Skeletal muscle cell (primary cell): ENCODE measurements at regions not wholly inside any gene's neighbourhood (a gene's known extent, or its start where the extent isn't known, plus 50 kb on each side); places are given as distances from the start of the nearest gene placed in this dataset.
"Not testable (repeated sequence)": the region's sequence is repeated elsewhere in the genome, so short reads cannot be mapped to it uniquely, and the experiment has no call there.

Experiments used
- DNase-seq: peaks from one replicate; pipeline ENCODE4 v3.0.0-alpha.2; 2010; ENCODE audit warnings: low read depth
- H3K4me3 ChIP-seq: 2 replicates; pipeline ENCODE4 v1.5.1; 2011; ENCODE audit warnings: low read depth, mild to moderate bottlenecking, control low read depth, low read length, moderate library complexity

DNA sequence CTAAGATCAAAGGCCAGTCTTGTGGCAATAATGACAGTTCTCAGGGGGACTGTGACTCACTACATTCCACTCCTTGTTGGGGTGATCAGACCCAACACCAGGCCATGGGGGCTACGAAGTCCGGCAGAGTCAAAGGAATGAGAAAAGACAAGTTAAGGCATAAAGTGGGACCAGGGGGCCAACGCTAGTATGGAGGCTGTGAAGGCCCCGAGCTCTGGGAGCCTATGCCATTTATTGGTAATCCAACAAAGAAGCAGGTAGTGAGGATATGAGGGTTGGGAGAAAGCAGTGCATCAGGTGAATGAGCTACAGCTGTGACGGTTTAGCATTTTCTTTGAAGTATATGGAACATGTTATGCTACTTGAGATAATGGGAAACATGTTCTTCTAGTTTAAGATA lies 104.4 kb upstream of the C2CD4B start:
- DNase-seq, result no peak
- no peak overlapping the region for H3K4me3 ChIP-seq

DNA sequence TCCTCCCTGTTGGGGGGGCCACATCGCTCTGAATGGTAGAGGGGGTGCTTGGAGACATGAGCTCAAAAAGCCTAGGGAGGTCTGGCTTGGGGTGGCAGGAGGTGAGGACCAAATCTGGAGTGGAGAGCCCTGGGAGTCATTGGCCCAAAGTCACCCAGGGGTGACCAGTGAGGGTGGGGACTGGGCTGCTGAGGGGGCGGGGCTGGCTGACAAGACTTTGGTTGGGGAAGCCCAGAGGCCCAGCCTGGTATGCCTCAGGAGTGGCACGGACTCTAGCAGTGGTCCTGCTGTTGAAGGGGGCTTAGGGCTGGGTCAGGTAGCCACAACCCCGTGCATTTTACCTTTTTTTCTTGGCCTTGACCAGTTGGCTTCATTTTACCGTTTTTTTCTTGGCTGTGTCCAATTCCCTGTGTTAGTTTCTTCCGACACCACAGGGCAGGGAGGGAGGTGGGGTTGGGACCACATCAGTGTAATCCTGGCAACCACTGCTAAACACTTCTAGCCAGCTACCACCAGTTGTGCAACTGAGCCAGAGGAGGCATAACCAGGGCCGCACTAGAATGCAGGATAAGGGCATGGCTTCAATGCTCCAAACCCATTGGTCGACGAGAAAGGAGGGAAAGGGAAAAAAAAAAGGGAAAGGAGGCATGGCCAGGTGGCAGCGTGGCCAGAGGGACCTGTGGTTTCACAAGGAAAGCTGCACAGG lies 105.3 kb upstream of the C2CD4B start:
- DNase-seq, result no peak

DNA sequence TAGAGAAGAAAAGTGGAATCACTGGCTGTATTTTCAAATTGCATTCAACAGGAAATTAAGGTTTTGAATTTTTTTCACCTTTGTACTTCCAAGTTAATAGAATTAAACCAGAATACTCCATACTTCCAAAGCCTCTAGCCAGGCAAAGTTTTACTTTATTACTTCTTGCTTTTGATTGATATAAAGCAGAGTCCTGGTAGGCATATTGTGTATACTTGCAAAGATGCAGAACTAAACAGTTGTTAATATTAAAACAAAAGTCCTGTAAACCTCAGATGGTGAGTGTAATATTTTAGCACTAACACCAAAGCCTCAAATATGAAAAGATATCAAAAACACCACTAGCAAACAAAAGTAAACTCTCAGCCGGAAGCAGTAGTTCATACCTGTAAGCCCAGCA lies 107.2 kb upstream of the C2CD4B start:
- H3K4me3 ChIP-seq, result no peak overlapping the region
- DNase-seq, result no peak

More for the DNA sequence above, 105.3 kb upstream of the C2CD4B start:
- H3K4me3 ChIP-seq, result no peak overlapping the region

DNA sequence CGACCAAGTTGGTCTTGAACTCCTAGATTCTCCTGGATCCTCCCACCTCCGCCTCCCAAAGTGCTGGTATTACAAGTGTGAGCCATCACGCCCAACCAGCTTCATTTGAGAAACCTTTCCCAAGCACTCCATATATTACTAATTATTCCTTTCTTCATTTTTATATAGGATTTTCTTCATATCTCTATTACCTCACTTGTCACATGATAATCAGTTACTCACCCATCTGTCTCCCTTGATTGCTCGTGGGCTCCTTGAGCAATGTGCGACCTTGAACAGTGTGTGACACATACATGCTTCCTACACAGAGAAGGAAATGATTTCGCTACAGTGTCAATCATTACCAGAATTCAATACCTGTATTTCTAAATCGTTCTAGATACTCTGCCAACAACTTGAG lies 110.7 kb upstream of the C2CD4B start:
- DNase-seq, result no peak
- H3K4me3 ChIP-seq, result no peak overlapping the region

DNA sequence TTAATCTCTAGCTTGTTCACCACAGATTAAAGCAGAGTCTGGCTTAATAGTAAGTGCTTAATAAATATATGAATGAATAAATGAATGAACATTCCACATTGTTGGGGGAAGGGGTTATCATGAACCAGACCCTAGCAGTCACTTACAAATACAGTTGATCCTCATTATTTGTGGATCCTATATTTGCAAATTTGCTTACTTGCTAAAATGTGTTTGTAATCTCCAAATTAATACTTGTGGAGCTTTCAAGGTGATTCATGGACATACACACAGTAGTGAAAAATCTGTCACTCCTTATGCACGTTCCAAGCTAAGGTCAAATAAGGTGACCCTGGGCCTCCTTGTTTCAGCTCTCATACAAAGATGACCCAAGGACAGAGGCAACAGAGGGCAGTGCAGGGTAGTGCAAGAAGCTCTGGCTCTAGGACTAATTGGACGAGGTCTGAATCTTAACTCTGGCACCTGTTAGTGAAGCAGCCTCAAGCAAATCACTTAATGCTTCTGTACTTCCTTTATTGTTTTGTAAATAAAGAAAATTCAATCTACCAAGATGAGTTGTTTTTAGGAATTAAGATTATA lies 112.8 kb upstream of the C2CD4B start:
- DNase-seq, result no peak
- H3K4me3 ChIP-seq, result no peak overlapping the region

DNA sequence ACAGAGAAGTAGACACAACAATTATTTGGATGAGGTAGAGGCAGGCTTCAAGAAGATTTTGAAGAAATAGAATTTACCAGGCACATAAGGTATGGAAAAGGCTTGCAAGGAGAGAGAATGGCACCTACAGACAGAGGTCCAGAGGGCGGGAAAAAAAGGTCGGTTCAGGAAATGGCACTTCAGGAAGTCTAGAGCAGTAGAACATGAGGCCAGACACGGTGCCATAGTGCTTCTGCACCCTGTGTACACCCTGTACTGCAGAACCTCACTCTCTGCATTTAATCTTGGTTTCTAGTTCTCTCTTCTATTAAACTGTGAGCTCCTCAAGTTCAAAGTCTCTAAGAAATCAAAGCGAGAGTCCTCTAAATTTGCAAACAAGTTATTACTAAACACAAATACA lies 113.4 kb upstream of the C2CD4B start:
- no peak overlapping the region for H3K4me3 ChIP-seq
- DNase-seq, result no peak

DNA sequence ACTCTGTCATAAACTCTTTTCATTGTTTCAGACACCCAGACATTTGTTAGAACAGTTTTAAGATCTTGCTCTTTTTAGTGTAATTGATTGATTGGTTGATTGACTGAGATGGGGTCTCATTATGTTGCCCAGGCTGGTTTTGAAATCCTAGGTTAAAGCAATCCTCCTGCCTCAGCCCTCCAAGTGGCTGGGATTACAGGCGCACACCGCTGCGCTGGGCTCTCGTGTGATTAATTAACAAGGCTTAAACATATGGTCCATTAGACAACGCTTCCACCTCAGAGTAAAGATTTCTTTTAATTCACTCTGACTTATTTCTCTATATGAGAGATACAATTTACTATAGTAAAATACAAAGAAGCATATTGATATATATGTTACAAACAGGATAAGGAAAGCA lies 114.0 kb upstream of the C2CD4B start:
- H3K4me3 ChIP-seq, result no peak overlapping the region
- no peak for DNase-seq

DNA sequence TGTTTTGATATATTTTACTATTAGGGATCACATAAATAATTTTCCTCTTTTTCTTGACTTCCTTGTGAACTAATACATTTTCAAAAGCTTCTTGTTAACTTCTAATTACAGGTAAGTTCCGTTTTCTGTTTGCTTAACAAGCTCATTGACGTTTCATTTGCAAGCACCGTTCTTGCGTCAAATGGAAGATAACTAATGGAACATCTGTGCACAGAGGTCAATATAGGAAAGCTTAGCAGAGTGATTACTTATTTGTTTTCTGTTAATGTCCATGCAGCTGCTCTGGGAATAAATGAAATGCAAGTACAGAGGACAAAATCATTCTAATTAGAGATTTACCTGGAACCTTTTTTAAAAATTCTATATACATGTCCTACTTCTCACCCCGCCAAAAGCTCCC lies 115.5 kb upstream of the C2CD4B start:
- no peak for DNase-seq
- no peak overlapping the region for H3K4me3 ChIP-seq

DNA sequence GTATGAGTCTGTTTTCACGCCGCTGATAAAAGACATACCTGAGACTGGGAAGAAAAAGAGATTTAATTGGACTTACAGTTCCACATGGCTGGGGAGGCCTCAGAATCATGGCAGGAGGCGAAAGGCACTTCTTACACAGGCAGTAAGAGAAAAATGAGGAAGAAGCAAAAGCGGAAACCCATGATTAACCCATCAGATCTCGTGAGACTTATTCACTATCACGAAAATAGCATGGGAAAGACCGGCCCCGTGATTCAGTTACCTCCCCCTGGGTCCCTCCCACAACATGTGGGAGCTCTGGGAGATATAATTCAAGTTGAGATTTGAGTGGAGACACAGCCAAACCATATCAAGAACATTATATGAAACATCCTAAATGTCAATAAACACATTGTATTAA lies 116.7 kb upstream of the C2CD4B start:
- not testable (repeated sequence) for DNase-seq, H3K4me3 ChIP-seq

DNA sequence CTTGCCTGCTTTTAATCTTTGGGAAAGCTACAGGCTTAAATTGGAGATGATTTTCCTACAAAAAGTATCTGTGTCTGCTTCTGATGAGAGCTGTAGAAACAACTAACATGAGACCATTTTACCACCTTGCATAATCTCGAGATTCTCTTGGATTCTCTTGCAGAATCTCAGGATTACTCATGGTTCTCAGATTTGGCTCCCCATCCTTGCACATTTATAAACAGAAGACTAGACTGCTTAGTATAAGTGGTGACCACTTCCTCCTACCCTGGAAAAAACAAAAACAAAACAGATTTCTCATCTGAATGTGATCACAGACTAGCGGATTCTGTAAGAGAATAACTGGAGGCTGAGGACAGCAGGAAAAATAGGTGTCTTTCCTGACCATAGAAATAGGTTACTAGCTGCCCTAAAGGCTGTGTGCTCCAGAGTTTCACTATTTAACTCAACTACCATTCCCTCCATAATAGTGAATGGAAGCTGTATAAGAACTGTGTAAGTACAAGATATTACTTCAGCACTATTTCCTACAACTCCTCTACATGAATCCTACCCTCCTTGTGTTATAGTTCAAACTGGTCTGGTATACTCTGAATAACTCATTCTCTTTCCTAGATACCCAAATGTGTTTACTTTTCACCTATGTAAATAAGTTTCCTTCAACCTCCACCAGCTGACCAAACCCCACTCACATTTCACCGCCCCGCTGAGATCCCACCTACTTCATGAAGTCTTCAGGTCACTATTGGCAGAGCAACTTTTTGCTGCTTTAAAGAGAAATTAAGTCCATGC lies 122.2 kb upstream of the C2CD4B start:
- no peak overlapping the region for H3K4me3 ChIP-seq
- no peak for DNase-seq

DNA sequence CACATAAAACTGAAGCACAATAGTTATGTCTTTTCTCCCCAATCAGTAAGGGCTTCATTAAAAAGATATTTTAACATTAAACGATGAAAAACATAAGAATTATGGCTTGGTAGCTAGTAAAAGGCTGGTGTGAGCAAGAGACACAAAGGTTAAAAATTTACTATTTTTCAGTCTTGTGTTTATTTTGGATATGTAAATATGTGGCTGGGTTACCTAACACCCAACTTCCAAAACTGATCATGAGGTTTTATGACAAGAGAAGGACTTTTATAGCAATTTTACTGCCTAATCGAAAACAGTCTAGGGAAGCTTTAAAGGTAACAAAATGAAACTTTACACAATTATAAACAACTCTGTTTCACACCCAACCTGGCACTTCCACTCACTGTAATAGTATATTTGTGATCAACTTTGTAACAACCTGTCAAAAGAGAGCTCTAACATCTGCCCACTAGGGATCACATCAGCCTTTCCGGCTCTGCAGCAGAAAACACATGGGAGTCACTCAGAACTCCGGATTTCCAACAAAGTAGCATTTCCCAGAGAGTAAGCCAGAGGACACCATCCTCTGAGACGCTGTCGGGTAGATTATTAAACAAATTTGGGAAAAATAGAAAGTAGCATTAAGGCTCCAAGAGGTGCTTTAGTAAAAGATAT lies 123.4 kb upstream of the C2CD4B start:
- no peak overlapping the region for H3K4me3 ChIP-seq
- DNase-seq, result no peak

DNA sequence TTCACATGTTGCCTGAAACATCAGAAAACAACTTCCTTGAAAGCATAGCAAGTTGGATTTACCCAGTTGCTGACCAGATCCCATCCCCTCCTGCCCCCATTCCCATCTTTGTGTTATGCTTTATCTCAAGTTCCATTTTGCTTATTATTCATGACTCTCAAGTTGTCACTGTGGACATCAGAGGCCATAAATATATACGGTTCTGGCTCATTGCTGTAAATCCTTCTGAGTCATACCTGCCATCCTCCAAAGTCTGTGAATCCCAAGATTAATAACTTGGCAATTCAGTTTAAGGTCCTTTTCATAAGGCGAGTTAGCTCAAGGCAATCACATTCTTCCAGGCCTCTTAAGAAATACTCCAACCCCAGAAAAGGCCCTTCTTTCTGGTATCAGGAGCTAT lies 126.2 kb upstream of the C2CD4B start:
- no peak for DNase-seq

DNA sequence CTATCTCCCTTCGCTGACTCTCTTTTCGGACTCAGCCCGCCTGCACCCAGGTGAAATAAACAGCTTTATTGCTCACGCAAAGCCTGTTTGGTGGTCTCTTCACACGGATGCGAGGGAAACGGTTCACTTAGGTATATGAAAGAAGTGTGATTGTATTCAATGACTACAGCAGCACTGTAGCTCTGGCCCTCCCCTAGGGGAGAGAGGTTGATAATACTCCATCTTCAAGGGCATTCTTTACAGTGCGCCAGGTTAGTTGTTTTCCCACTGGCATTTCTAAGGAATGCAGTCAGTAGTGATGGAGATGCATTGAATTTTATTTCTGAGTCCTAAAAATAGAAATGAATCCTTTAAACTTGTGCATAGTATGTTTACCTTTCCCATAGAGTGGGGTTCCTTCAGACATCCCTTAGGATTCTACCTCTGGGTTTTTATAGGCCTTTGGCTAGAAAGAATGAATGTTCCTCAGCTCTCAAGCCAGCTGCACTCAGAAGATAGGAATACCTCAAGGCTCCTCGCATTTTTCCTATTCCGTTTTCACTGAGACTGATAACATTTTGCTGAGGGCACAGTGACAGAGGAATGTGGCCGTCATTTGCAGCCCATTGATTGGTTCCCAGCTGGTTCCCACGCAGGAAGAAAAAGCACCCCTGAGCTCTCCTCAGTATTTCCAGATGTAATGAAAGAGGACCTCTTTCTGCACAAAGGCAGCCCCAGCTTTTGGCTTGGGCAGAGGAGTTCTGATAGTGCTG lies 131.8 kb upstream of the C2CD4B start:
- no peak for DNase-seq
- H3K4me3 ChIP-seq, result no peak overlapping the region

More for the DNA sequence above, 126.2 kb upstream of the C2CD4B start:
- H3K4me3 ChIP-seq, result no peak overlapping the region

DNA sequence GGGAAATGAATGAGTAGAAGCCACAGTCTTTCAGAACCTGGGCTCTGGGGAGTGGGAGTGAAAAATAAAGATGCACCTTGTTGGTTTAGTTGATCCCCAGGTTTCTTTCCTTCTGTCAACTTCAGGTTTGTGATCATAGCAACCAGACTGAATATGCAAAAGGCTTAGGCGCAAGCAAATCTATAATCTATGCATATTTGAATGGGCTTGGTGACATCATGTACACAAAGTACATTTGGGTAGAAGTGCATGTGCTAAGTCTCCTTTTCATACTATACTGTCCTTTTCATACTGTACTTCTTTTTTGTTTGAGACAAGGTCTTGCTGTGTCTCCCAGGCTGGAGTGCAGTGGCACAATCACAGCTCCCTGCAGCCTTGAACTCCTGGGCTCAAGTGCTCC lies 132.4 kb upstream of the C2CD4B start:
- no peak overlapping the region for H3K4me3 ChIP-seq
- DNase-seq, result no peak

DNA sequence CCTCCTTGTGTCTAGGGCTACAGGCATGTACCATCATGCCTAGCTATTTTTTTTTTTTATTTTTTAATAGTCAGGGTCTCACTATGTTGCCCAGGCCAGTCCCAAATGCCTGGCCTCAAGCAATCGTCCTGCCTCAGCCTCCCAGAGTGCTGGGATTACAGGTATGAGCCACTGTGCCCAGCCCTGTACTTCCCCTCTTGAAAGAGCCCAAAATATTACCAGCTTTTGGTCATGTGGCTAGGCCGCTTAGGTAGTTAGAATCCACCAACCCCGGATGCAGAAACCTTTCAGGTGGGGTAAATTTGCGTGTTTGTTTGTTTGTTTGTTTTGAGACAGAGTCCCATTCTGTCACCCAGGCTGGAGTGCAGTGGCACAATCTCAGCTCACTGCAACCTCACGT lies 132.8 kb upstream of the C2CD4B start:
- H3K4me3 ChIP-seq, result no peak overlapping the region
- DNase-seq, result no peak

DNA sequence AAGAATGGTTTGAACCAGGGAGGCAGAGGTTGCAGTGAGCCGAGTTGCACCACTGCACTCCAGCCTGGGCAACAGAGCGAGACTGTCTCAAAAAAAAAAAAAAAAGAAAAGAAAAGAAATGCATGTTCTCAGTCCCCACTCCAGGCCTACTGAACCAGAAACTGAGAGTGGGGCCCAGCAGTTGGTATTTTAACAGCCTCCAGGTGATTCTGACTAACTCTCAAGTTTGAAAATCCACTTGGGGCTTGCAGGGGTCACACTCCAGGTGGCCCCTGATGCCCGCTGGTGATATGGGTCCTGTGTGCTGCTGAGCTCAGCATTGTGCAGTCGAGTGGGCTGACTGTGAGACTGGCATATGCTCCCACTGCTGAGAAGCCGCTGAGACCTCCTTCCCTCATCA lies 133.7 kb upstream of the C2CD4B start:
- H3K4me3 ChIP-seq, result no peak overlapping the region
- no peak for DNase-seq

DNA sequence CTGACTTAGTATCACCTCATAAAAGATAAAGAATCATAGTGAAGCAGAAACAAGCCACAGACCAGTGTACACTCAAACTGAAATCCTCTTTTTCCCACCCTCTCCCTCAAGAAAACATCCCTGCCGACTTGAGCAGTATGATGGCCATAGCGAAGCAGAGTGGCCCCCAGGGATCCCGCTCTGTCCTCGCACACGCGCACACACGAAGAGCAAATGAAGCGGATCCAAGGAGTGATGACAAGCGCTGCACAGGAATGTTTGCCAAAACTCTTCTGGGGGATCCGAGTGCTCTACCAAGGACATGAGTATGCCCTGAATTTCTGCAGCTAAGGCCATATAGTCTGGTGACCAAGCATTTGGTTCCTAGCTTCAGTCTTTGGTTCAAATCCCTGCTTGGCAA lies 134.5 kb upstream of the C2CD4B start:
- DNase-seq, result no peak
- no peak overlapping the region for H3K4me3 ChIP-seq

DNA sequence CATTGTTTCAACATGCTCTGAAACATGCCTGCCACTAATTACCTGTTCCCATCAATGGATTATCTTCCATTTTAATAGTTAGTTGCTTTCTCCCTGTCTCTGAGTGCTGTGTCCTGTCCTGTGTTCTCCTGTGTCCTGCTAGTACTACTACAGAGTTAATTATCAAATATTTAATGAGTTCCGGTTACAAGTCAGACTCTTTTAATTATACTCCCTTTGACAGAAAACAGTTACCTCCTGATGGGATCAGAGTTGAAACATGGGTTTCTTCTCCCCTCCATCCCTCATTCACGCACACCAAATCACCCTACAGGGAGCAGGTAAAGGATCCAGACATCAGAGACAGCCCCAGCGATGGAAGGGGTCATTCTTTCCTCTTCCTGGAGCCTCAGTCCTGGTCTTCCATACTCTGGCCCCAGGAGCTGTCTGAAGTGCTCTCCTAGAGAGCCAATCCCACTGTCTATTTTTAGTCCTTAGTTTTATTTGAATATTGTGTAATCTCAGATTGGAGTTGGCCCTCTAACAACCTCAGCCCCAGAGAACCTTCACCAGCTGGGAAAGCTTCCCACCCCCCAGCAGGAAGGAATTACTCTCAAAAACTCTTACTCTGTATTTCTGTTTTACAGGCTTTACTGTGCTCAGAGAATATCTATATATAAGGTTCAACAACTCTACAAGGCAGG lies 137.0 kb upstream of the C2CD4B start:
- no peak for DNase-seq

DNA sequence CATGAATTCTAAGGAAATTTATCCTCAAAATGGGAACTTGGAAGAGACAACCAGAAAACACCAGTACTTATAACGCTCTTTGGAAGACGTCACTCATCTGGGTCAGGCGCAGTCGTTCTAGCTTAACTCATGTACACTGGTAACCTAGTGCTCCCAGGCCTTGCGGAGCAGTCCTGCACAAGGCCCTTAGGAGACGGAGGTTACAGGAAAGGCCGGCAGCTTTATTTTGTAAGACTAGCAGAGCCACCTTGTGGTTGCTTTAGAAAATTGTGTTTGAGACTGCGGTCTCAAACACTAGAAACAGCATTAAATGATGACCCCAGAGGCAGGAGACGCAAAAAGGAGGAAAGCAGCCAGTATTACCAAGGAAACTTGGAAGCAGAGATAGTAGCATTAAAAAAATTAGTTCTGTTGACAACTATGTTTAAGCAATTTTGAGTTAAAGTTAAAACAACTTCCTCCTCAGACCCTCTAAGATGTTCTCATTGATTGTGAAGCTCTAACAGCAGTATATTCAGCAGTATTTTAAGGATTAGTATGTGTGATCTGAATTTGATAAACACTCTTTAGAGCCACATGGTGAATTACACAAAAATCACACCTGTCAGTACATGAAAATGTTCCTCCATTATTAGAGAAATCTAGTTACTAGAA lies 141.9 kb upstream of the C2CD4B start:
- H3K4me3 ChIP-seq, result no peak overlapping the region
- peak; percentile 20 for DNase-seq

More for the DNA sequence above, 137.0 kb upstream of the C2CD4B start:
- no peak overlapping the region for H3K4me3 ChIP-seq
